ENCODE measurements at regions not wholly inside any gene's neighbourhood (a gene's known extent, or its start where the extent isn't known, plus 50 kb on each side); places are given as distances from the start of the nearest gene placed in this dataset.

GRCh38 chr5:141789330-141789729 lies 88.9 kb downstream of the PCDH1 start:
- ChIA-PET POLR2A (no interaction called here), CTCF (ENCODE audit: low intra/inter-chr PET ratio, low total read pairs) (no interaction called here)
- ATAC-seq (no peak), FAIRE-seq (no peak), DNase-seq (ENCODE audit: low spot score) (no peak)
- H3K4me2 ChIP-seq (ENCODE audit: low read depth, low read length): no peak overlapping the region
- intact Hi-C loops (cut with micrococcal nuclease; ENCODE audit: unreplicated experiment): no loop called here
- no peaks in the 10 kb centered on the region for H3K36me3 ChIP-seq (replicated peaks in 1 of 2; ENCODE audit: control insufficient read depth in 1 of 2, insufficient read depth in 2 of 2, low read length in 2 of 2)
- no peak overlapping the region for H2AFZ ChIP-seq (ENCODE audit: low read length)
- 9% methylated on average over 5 of the region's 5 CpGs for WGBS (ENCODE audit: low lambda C conversion rate)
- no peak overlapping the region for H3K4me3 ChIP-seq (replicated peaks in 1 of 3; ENCODE audit: insufficient read depth in 1 of 3, low read depth in 2 of 3, low read length in 3 of 3)
- H3K9me3 ChIP-seq (ENCODE audit: low read length): no peaks in the 10 kb centered on the region
- TF ChIP-seq CBX2 (IDR thresholded peaks at IDR 0.05; ENCODE audit: low read depth, low read length) (no peak), CBX2 (CRISPR knock-in tag; IDR thresholded peaks at IDR 0.05; ENCODE audit: low read depth) (no peak), ZNF136 (CRISPR knock-in tag; IDR thresholded peaks at IDR 0.05; ENCODE audit: low read depth) (no peak), NR3C1 (CRISPR knock-in tag; IDR thresholded peaks at IDR 0.05) (no peak), POLR2G (IDR thresholded peaks at IDR 0.05; ENCODE audit: low read depth, low read length) (no peak), HNF4A (CRISPR knock-in tag; IDR thresholded peaks at IDR 0.05) (no peak), ZNF746 (CRISPR knock-in tag; IDR thresholded peaks at IDR 0.05) (no peak), RBFOX2 (IDR thresholded peaks at IDR 0.05; ENCODE audit: low read depth, low read length) (no peak), CEBPG (CRISPR knock-in tag; IDR thresholded peaks at IDR 0.05) (no peak), ZNF567 (CRISPR knock-in tag; IDR thresholded peaks at IDR 0.05; ENCODE audit: borderline replicate concordance) (no peak), AGO1 (IDR thresholded peaks at IDR 0.05; ENCODE audit: low read depth, low read length, poor library complexity, severe bottlenecking) (no peak), HNF1A (IDR thresholded peaks at IDR 0.05; ENCODE audit: low read depth) (no peak), HNF1A (CRISPR knock-in tag; IDR thresholded peaks at IDR 0.05; ENCODE audit: borderline replicate concordance) (no peak), ZNF333 (CRISPR knock-in tag; IDR thresholded peaks at IDR 0.05; ENCODE audit: borderline replicate concordance) (no peak), ZNF580 (CRISPR knock-in tag; IDR thresholded peaks at IDR 0.05; ENCODE audit: borderline replicate concordance, low read depth) (no peak), ZNF207 (IDR thresholded peaks at IDR 0.05; ENCODE audit: borderline replicate concordance) (no peak), JARID2 (CRISPR knock-in tag; IDR thresholded peaks at IDR 0.05; ENCODE audit: insufficient replicate concordance) (no peak), TFAP4 (IDR thresholded peaks at IDR 0.05; ENCODE audit: borderline replicate concordance, low read depth) (no peak), ZNF777 (CRISPR knock-in tag; IDR thresholded peaks at IDR 0.05) (no peak)
- 0 out of 5 replicates have a peak, but pooled peaks cover 1 to 23% of the 10 kb centered on the region in 2 experiments for H3K27me3 ChIP-seq (ENCODE audit: control insufficient read depth in 1 of 2, insufficient read depth in 2 of 2, low read length in 2 of 2)
- no TSS peak for BruUV-seq (replicated peaks)
- H3K4me1 ChIP-seq (ENCODE audit: insufficient read depth, low read length): no peaks in the 10 kb centered on the region
- no peak overlapping the region for H3K9ac ChIP-seq (ENCODE audit: insufficient read depth, low read depth, low read length)
- no peaks in the 10 kb centered on the region for H4K20me1 ChIP-seq (ENCODE audit: insufficient read depth, low read length)
- no peak overlapping the region for H3K27ac ChIP-seq (ENCODE audit: extremely low read length, insufficient read depth, low read length)
- H3K79me2 ChIP-seq (ENCODE audit: insufficient read depth, low read length): no peaks in the 10 kb centered on the region
- in situ Hi-C loops (cut with HindIII; ENCODE audit: extremely low pct_ligation_motif_present, low pct_unique_long_range_greater_than_20kb): no loop called here

Data from HepG2 (cell line).